ENCODE measurements at regions not wholly inside any gene's neighbourhood (a gene's known extent, or its start where the extent isn't known, plus 50 kb on each side); places are given as distances from the start of the nearest gene placed in this dataset.

DNA sequence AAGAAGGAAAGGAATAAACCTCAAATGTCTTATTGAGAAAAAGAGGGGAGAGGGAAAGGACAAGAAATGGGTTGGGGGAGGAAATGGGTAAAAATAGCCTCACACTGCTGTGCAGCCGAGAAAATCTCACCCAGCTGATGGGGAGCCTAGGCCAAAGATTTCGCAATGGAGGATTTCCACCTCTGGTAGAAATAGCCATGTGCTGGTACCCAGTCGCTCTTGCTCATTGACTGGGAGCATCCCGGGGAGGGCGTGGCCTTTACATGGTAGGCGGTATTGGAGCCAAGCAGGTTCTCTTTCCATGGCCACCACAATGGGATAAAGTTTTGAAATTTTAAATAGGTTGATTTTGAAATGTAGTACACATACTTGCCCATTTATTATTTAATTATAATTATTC is 255.1 kb upstream of the LDB2 start:
- Mint-ChIP-seq H3K27ac (no peak overlapping the region), H3K36me3 (no peaks in the 10 kb centered on the region), H3K9me3 (peaks cover 3 to 10% of the 10 kb centered on the region in 2 donors), H3K4me1 (no peaks in the 10 kb centered on the region), H3K4me3 (no peak overlapping the region), H3K27me3 (ENCODE audit: low read depth in 2 of 2) (peaks cover 0 to 4% of the 10 kb centered on the region in 2 donors)
- DNase-seq (no peak), ATAC-seq (no peak)
- 92% methylated on average over 6 of the region's 6 CpGs for WGBS (ENCODE audit: insufficient coverage)
- no peaks in the 10 kb centered on the region for H3K27me3 ChIP-seq (ENCODE audit: control insufficient read depth, insufficient read depth, low read length)
- no peak overlapping the region for H3K4me3 ChIP-seq (ENCODE audit: low read length)
- no peak overlapping the region for H3K27ac ChIP-seq (ENCODE audit: low read length)
- no peaks in the 10 kb centered on the region for H3K4me1 ChIP-seq (ENCODE audit: control insufficient read depth, insufficient read depth, low read length)
- no peaks in the 10 kb centered on the region for H3K36me3 ChIP-seq (ENCODE audit: control insufficient read depth, insufficient read depth, low read length)
- H3K9me3 ChIP-seq (ENCODE audit: control insufficient read depth, insufficient read depth, low read length), result no peaks in the 10 kb centered on the region
- TF ChIP-seq, protein P1, sequence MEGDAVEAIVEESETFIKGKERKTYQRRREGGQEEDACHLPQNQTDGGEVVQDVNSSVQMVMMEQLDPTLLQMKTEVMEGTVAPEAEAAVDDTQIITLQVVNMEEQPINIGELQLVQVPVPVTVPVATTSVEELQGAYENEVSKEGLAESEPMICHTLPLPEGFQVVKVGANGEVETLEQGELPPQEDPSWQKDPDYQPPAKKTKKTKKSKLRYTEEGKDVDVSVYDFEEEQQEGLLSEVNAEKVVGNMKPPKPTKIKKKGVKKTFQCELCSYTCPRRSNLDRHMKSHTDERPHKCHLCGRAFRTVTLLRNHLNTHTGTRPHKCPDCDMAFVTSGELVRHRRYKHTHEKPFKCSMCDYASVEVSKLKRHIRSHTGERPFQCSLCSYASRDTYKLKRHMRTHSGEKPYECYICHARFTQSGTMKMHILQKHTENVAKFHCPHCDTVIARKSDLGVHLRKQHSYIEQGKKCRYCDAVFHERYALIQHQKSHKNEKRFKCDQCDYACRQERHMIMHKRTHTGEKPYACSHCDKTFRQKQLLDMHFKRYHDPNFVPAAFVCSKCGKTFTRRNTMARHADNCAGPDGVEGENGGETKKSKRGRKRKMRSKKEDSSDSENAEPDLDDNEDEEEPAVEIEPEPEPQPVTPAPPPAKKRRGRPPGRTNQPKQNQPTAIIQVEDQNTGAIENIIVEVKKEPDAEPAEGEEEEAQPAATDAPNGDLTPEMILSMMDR (IDR thresholded peaks at IDR 0.05), result no peak
- intact Hi-C loops (cut with micrococcal nuclease), result no loop called here

DNA sequence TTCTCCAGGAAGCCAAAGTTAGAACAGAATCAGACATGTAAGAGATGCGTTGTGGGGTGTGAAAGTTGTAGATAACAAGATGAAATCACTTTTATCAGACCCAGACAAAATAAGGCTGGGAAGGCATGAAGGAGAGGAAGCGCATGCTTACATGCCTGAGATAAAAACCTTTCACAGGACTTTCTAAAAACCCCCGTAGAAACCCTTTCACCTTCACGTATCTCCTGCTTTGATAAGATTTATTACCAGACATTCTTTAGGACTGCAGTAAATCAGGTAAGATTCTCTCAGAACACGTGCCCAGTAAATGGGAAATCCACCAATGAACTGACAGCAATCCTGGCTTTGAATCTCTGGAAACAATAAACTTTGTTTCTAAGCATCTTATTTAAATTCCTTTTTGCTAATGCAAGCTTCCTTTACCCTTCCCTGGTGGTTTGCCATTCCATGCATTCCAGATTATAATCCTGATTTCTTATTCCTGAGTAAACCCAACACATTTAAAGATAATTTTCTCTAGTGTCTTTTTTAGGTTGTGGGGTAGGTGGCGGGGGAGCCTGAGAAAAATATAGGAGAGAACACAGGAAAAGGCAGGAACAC is 254.6 kb upstream of the LDB2 start:
- no peak overlapping the region for H3K4me3 ChIP-seq (ENCODE audit: low read length)
- no peaks in the 10 kb centered on the region for H3K36me3 Mint-ChIP-seq
- DNase-seq, result no peak
- ATAC-seq, result no peak
- no peak overlapping the region for H3K27ac Mint-ChIP-seq
- H3K4me3 Mint-ChIP-seq, result no peak overlapping the region
- no peaks in the 10 kb centered on the region for H3K27me3 ChIP-seq (ENCODE audit: control insufficient read depth, insufficient read depth, low read length)
- intact Hi-C loops (cut with micrococcal nuclease), result no loop called here
- H3K27ac ChIP-seq (ENCODE audit: low read length), result no peak overlapping the region
- no peaks in the 10 kb centered on the region for H3K4me1 Mint-ChIP-seq
- no peaks in the 10 kb centered on the region for H3K9me3 ChIP-seq (ENCODE audit: control insufficient read depth, insufficient read depth, low read length)
- H3K36me3 ChIP-seq (ENCODE audit: control insufficient read depth, insufficient read depth, low read length), result no peaks in the 10 kb centered on the region
- no peaks in the 10 kb centered on the region for H3K4me1 ChIP-seq (ENCODE audit: control insufficient read depth, insufficient read depth, low read length)
- WGBS (ENCODE audit: insufficient coverage), result 80% methylated on average over 4 of the region's 6 CpGs
- peaks cover 3 to 9% of the 10 kb centered on the region in 2 donors for H3K9me3 Mint-ChIP-seq
- TF ChIP-seq, protein P1 (IDR thresholded peaks at IDR 0.05), result no peak
- peaks cover 0 to 4% of the 10 kb centered on the region in 2 donors for H3K27me3 Mint-ChIP-seq (ENCODE audit: low read depth in 2 of 2)

DNA sequence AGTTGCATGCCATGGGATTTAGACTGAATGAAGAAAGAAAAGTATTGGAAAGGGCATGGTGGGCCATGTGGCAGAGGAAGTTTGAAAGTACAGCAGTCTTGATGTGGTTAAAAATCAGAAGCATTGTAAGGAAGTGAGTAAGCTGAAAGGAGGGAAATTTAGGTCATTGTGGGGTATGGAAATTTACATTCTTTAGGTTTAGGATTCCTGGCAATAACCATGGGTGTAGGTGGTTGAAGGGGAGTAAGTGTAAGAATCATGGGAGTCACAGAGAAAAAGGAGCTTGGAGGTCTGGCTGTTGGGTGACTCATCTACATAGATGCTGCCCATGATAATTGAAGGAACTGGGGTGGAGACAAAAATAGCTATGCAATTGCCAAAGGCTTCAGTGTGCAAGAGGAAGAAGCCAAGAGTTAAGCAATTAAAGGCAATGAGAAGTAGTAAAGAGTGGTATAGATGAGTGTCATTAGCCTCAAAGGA is 243.8 kb upstream of the LDB2 start:
- Mint-ChIP-seq H3K36me3 (no peaks in the 10 kb centered on the region), H3K4me1 (no peaks in the 10 kb centered on the region), H3K4me3 (no peak overlapping the region), H3K27ac (no peak overlapping the region), H3K27me3 (ENCODE audit: low read depth in 2 of 2) (no peaks in the 10 kb centered on the region), H3K9me3 (peaks cover 11 to 13% of the 10 kb centered on the region in 2 donors)
- no peak for ATAC-seq
- intact Hi-C loops (cut with micrococcal nuclease), result no loop called here
- H3K4me3 ChIP-seq (ENCODE audit: low read length), result no peak overlapping the region
- H3K4me1 ChIP-seq (ENCODE audit: control insufficient read depth, insufficient read depth, low read length), result no peaks in the 10 kb centered on the region
- no peaks in the 10 kb centered on the region for H3K27me3 ChIP-seq (ENCODE audit: control insufficient read depth, insufficient read depth, low read length)
- no peak for DNase-seq
- no peaks in the 10 kb centered on the region for H3K36me3 ChIP-seq (ENCODE audit: control insufficient read depth, insufficient read depth, low read length)
- TF ChIP-seq, protein P1 (IDR thresholded peaks at IDR 0.05), result no peak
- peaks cover 13% of the 10 kb centered on the region for H3K9me3 ChIP-seq (ENCODE audit: control insufficient read depth, insufficient read depth, low read length)
- H3K27ac ChIP-seq (ENCODE audit: low read length), result no peak overlapping the region

DNA sequence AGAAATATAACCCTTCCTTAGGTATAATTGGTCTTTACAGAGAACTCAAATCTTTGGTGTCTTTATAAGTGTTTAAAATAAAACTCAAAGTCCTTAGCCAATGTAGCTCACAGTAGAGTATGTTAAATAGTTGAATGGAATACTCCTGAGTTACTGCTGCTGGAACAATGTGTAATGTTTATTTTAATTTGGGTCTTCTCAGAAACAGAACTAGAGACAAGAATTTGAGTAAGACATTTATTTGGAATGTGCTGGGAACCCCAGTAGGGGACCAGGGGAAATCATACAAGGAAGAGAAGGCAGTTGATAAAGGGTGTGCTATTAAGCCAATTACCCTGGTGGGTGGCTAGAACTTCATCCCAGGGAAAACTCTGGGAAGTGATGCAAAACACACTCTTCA is 240.4 kb upstream of the LDB2 start:
- H3K4me1 ChIP-seq (ENCODE audit: control insufficient read depth, insufficient read depth, low read length), result no peaks in the 10 kb centered on the region
- peaks cover 0 to 5% of the 10 kb centered on the region in 2 donors for H3K27me3 Mint-ChIP-seq (ENCODE audit: low read depth in 2 of 2)
- no peak overlapping the region for H3K27ac Mint-ChIP-seq

More for the DNA sequence above, 240.4 kb upstream of the LDB2 start:
- H3K9me3 Mint-ChIP-seq, result peaks cover 11 to 14% of the 10 kb centered on the region in 2 donors
- Histone ChIP-seq H3K36me3 (ENCODE audit: control insufficient read depth, insufficient read depth, low read length) (no peaks in the 10 kb centered on the region), H3K27me3 (ENCODE audit: control insufficient read depth, insufficient read depth, low read length) (no peaks in the 10 kb centered on the region), H3K9me3 (ENCODE audit: control insufficient read depth, insufficient read depth, low read length) (peaks cover 13% of the 10 kb centered on the region), H3K4me3 (ENCODE audit: low read length) (no peak overlapping the region), H3K27ac (ENCODE audit: low read length) (no peak overlapping the region)
- ATAC-seq (no peak), DNase-seq (no peak)
- intact Hi-C loops (cut with micrococcal nuclease), result no loop called here
- no peaks in the 10 kb centered on the region for H3K36me3 Mint-ChIP-seq
- H3K4me3 Mint-ChIP-seq, result no peak overlapping the region
- H3K4me1 Mint-ChIP-seq, result no peaks in the 10 kb centered on the region
- TF ChIP-seq, protein P1 (IDR thresholded peaks at IDR 0.05), result no peak
